HG02884 (cell line): ENCODE measurements at regions not wholly inside any gene's neighbourhood (a gene's known extent, or its start where the extent isn't known, plus 50 kb on each side); places are given as distances from the start of the nearest gene placed in this dataset.
"Not testable (repeated sequence)": the region's sequence is repeated elsewhere in the genome, so short reads cannot be mapped to it uniquely, and the experiment has no call there.

Source experiments
- ATAC-seq: cut with Tn5 transposase; IDR thresholded peaks from one replicate; pipeline ENCODE4 v1.9.1; 2021; ENCODE audit warnings: mild to moderate bottlenecking, moderate library complexity; ENCODE audit not compliant: unreplicated experiment

DNA sequence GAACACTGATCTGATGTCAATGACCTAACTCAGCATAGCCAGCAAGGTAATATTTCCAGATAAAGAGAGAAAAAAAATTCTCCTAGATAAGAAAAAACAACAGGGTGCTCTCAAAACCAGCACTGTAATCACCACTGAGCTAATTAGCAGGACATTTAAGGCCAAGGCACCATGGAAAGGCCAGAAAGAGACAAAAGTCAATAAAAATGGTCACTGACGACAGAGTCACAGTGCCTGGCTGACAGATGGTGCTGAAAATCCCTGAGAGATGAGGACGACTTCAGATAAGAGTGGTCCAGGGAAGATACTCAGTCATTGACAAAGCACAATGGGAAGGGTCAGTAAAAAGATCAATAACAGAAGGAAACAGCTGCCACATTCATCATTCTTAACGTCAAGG, 186.7 kb downstream of the SPATA31A6 start:
- ATAC-seq = not testable (repeated sequence)

DNA sequence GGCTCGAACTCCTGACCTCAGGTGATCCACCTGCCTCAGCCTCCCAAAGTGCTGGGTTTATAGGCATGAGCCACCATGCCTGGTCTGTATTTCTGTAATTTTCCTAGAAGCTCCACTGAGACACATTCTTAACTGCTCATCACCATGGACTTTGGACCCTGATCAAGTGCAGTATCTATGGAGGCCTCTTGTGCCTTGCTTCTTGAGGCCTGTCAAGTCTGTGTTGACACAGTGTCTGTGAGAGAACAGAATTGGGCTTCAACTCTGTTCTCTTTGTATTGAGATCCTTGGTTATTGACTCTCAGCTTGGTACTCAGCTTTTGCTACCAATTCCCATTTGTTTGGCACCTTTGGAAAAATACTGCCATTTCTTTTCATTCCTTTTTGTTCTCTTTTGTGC, 188.0 kb downstream of the SPATA31A6 start:
- ATAC-seq = not testable (repeated sequence)

DNA sequence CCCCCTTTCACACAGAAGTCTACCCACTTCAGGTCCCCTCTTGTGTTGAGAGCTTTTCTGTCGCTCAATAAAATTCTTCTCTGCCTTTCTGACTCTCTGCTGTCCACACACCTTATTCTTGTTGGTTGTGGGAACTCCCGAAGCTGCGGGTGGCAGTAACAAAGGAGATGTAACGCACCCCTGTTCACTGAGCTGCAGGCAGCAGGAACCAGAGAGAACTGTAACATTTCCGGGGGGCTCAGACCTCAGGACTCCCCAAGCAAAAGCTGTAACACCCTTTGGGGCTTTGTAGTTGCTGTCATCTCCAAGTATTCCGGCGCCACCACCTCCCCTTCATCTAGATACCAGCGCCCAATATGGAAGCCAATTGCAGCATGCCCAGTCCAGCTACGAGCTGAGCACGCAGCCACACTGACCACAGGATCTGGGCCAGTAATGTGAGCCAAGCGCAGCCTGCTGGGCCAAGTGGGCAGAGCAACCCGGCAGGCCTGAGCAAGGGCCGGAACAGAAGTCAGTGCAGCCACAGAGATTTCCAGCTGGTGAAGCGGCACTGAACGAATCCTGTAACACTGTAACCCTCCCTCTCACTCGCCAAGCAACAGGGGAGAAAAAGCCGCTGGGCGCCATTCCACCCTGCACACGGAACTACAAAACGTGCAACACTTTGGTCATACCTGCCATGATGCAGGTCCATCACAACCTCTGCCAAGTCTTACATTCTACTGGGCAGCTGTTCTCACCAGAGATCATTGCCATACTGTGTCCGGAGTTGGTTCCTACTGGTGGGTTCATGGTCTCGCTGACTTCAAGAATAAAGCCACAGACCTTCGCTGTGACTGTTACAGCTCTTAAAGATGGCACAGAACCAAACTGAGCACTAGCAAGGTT, 194.3 kb downstream of the SPATA31A6 start:
- not testable (repeated sequence) for ATAC-seq

DNA sequence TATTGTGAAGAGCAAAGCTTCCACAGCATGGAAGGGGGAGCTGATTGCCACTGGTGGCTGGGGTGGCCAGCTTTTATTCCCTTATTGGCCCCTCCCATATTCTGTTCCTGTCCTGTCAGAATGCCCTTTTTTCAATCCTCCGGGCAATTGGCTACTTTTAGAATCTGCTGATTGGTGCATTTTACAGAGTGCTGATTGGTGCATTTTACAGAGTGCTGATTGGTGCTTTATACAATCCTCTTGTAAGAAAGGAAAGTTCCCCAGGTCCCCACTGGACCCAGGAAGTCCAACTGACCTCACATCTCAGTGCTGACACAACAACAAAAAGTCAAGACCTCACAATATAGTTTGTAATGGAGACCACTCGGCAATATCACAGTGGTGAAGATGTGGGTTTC, 195.0 kb downstream of the SPATA31A6 start:
- ATAC-seq = no peak

DNA sequence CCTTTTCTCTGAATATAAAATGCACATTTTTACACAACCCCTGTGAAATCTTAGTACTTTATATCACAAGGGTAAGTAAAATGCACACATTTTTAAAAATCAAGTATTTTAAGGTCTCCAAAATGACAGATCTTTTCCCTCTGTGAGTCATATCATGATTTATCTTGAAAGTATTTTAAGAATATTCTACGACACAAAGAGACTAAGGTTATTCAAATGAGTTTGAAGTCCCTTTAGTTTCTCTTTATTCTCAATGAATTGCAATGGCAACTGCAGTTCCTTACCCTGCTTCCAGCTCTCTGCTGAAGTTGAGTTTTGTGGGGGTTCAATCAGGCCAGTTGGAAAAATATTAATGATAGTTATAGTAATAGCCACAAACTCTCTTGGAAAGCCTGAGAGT, 196.1 kb downstream of the SPATA31A6 start:
- ATAC-seq = not testable (repeated sequence)

DNA sequence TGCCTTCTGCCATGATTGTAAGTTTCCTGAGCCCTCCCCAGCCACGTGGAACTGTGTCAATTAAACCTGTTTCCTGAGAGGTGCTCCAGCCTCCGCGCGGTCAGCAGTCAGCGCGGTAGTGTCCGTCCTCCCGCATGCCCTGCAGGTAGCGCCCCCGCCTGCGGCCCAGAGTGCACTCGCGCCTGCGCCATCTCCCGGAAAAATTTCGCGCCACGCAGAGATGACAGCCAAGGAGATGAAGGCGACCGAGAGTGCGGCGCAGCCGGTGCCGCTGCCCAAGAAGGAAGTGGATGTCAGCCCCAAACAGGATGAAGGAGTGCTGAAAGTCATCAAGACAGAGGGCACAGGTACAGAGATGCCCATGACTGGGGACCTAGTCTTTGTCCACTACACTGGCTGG, 201.1 kb downstream of the SPATA31A6 start:
- ATAC-seq = not testable (repeated sequence)

DNA sequence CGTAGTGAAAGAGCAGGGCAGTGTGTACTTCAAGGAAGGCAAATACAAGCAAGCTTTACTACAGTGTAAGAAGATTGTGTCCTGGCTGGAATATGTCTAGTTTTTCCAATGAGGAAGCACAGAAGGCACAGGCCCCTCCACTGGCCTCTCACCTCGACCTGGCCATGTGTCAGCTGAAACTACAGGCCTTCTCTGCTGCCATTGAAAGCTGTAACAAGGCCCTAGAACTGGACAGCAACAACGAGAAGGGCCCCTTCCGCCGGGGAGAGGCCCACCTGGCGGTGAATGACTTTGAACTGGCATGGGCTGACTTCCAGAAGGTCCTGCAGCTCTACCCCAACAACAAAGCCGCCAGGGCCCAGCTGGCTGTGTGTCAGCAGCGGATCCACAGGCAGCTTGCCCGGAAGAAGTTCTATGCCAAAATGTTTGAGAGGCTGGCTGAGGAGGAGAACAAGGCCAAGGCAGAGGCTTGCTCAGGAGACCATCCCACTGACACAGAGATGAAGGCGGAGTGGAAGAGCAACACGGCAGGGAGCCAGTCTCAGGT, 202.2 kb downstream of the SPATA31A6 start:
- ATAC-seq = not testable (repeated sequence)

DNA sequence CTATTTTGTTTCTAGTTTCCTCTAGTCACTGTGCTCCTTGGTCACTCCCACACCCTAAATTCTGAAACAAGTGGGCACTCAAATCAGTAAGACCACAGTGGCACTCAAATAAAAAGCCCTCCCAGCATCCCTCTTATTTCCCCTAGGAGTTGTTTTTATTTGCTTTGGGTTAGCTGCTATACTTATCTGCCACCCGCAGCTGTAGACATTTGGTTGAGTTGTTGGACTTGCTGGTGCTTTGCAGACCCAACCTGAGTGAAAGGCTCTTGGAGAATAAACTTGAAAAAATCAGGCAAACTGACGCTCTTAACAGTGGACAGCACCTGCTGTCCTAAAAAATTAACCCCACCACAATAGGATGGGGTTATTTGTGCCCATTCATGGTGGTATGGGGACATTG, 203.0 kb downstream of the SPATA31A6 start:
- ATAC-seq = no peak

DNA sequence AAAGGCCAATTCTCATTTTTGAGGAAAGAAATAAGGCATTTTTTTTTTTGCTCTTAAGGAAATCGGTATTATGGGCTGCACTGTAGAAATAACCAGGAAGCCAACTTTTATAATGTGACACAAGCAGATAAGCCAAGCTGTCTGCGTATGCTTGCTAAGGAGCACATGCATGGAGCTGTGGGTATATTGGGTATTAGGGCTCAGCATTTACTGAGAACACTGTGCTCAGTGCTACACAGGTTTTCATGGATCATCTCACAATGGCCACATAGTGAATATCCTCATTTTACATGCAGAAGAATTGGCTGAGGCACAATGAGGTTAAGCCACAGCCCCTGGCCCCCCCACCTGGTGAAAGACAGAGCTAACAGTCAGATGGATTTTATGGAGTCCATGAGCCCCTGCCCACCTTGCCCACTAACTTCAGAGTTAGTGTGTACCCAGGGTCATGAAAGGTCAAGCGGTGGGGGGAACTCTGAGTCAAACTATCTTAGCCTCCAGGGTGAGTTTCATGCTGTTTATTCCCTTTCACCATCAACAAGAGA, 204.8 kb downstream of the SPATA31A6 start:
- no peak for ATAC-seq

DNA sequence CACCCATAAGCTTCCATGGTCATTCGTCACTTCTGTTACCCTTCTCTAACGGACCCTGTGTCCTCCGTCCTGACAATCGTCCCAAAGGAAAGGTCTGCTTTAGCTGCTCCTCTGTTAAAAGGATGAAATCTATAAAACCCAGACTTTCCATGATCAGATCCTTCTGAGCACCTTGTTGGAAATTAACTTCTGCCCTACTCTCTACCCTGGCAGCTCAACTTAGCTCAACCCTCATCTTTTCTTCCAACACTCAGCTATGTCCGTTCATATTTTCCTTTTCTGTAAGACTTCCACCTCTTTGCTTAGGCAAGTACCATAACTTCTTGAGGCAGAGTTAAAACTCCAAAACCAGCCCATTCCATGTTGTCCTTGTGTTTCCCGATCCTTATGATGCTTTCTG, 205.4 kb downstream of the SPATA31A6 start:
- ATAC-seq = no peak

DNA sequence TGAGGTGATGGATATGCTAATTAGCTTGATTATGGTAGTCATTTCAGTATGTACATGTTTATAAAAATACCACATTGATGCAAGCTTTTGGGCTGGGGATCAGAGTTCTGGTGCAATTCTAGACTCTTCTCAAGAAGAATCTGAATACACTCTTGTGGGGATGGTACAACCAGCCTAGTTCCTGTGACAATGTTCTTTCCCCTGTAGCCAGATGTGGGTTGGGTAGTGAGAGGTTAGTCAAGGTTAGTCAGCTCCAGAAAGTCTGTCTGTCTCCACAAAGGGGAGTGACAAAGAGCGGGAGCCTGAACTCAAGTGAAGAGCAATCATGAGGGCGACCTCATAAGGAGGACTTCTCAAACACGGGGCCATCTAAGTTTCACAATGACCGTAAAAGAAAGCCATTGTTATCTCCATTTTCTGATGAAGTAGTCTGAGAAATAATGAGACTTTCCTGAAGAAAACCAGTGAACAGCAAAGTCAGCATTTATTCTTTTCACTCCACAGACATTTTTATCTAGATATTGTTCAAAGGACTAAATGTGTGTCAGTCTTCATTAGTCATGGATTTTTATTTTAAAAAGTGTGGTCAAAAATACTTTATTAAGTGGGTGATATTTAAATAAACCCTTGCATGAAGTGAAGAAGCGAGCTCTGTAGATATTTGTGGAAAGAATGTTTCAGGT, 209.5 kb downstream of the SPATA31A6 start:
- ATAC-seq = peak; percentile 74

DNA sequence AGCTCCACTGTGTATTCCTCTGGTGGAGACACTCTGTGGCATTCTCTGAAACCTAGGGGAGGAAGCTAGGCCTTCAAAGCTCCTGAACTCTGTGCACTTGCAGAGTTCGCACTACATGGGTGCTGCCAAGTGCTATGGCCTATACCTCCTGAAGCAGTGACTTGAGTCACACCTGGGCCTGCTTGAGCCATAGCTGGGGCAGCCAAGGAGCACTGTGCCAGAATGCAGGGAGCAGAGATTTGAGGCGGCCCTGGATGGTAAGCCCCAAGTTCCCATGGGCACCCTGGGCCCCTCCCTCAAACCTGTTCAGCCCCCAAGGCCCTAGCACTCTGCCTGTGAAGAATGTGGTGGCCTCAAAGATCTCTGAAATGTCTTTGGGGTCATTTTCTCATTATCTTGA, 212.9 kb downstream of the SPATA31A6 start:
- no peak for ATAC-seq

DNA sequence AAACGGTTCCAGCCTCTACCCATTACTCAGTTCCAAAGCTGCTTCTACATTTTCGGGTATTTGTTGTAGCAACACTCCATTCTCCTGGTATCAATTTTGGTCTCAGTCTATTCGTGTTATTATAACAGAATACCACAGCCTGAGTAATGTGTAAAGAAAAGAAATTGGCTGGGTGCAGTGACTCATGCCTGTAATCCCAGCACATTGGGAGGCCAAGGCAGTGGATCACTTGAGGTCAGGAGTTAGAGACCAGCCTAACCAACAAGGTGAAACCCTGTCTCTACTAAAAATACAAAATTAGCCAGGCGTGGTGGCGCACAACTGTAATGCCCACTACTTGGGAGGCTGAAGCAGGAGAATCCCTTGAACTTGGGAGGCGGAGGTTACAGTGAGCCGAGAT, 213.9 kb downstream of the SPATA31A6 start:
- ATAC-seq = not testable (repeated sequence)

DNA sequence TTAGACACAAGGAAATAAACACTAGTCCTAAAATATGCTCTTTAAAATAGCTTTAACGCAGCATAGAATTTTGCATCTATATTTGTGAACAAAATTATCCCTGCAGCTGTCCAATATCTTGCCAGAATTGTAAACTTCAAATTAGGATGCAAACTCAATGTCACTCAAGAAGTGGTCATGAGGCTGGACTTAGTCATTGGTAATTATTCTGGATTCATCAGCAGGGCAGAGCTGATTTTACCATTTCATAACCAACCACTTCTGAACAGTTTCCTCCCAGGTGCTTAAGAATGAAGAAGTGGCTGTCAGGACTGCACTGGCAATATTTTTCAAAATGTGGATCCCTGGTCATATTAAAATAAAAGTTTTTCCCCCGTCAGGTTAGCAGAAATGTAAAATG, 219.5 kb downstream of the SPATA31A6 start:
- not testable (repeated sequence) for ATAC-seq

DNA sequence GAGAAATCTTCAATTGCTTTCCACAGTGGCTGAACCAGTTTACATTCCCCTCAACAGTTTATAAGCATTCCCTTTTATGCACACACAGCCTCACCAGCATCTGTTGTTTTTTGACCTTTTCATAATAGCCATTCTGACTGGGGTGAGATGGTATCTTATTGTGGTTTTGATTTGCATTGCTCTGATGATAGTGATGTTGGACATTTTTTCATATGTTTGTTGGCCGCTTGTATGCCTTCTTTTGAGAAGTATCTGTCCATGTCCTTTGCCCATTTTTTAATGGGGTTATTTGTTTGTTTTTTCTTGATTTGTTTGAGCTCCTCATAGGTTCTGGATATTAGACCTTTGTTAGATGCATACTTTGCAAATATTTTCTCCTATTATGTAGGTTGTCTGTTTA, 226.1 kb downstream of the SPATA31A6 start:
- not testable (repeated sequence) for ATAC-seq

DNA sequence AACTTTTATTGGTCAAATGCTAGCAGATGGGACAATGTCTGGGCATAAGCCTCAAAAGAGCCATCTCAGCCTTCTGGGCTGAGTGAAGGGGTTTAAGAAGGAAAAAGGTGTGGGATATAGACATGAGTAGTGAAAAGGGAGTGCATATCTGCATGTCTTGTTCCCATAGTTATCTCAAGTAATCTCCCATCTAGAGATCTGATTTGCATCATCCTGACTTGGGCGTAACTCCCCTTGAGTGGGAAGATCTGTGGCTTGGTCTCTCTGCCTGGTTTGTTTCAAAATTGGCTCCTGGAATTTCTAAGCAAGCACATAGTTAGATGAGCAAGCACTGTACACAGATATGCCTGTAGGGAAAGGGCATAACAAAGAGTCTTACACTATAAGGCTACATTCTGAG, 228.9 kb downstream of the SPATA31A6 start:
- not testable (repeated sequence) for ATAC-seq

DNA sequence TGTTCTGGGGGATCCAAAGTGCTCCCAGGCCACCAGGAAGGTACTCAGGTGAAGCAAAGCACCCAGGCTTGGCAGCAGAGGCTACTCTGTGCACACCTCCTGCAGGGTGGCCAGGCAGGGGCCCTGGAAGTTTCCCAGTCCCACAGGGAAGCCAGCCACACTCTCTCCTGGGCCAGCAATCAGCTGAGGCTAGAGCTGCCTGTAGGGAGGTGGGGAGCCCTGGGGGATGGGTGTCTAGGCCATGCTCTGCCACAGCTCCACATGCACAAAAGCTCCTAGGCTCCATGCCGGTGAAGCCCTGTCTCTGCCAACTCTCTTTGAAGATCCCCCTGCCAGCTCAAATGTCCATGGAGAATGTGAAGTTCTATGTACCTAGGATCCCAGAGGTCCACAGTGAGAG, 231.4 kb downstream of the SPATA31A6 start:
- not testable (repeated sequence) for ATAC-seq

DNA sequence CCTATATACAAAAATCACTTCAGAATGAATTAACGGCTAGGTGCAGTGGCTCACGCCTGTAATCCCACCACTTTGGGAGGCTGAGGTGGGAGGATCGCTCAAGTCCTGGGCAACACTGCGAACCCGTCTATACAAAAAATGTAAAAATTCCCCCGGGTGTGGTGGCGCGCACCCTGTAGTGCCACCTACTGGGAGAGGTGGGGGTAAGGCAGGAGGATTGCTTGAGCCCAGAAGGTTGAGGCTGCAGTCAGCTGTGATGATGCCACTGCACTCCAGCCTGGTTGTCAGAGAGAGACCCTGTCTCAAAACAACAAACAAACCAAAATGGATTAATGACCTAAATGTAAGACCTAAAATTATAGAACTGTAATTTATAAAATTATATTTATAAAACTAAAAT, 236.2 kb downstream of the SPATA31A6 start:
- ATAC-seq = not testable (repeated sequence)

DNA sequence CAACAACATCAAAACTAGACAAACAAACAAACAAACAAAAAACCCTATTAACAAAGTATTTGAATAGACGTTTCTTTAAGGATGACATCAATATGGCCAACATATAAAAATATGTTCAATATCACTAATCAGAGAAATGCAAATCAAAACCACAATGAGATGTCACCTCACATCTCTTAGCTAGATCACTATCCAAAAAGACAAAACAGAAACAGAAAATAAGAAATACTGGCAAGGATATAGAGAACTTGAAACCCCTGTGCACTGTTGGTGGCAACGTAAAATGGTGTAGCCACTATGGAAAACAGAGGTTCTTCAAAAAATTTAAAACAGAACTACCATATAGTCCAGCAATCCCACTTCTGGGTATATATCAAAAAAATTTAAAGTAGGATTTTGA, 236.9 kb downstream of the SPATA31A6 start:
- peak; percentile 82 for ATAC-seq

DNA sequence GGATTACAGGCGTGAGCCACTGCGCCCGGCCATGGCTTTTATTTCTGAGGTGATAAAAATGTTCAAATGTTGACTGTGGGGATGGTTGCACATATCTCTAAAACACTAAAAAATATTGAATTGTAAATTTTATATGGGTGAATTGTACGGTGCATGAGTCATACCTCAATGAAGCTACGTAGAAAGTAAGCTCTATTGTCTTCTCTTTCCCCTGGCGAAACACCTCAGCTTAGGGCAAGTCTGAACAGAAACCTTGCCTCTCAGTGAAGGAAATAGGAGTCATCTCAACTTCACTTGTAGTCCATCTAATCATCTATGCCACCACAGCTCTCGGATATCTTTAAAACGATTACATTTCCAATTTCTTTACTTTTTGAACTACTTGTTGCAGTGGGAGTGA, 238.2 kb downstream of the SPATA31A6 start:
- not testable (repeated sequence) for ATAC-seq
